GM10248 (cell line): ENCODE measurements at regions not wholly inside any gene's neighbourhood (a gene's known extent, or its start where the extent isn't known, plus 50 kb on each side); places are given as distances from the start of the nearest gene placed in this dataset.
A peak's percentile ranks its signal among the peaks of the same experiment; 100 is the strongest.

Experiments
- CTCF ChIA-PET: fragments of 300-600 bp; sonication (Branson Sonifier 250); formaldehyde crosslinking; extraction: SDS; loops from one replicate; lab custom pipeline; 2021; ENCODE audit warnings: antibody characterized with exemption; lab: Yijun Ruan, JAX
- POLR2A ChIA-PET: fragments of 350-650 bp; sonication (Branson Sonifier 250); formaldehyde crosslinking; extraction: SDS; loops from one replicate; lab custom pipeline; 2020; ENCODE audit warnings: antibody characterized with exemption; lab: Yijun Ruan, JAX
- DNase-seq: peaks from one replicate; pipeline ENCODE4 v3.0.0; 2012; ENCODE audit errors: extremely low spot score
- TF ChIP-seq, protein P1 (sequence below): IDR thresholded peaks from 2 replicates; pipeline ENCODE4 v1.5.1; 2012; ENCODE audit warnings: mild to moderate bottlenecking, low read depth; ENCODE audit errors: extremely low read depth, missing control alignments, control extremely low read depth

DNA sequence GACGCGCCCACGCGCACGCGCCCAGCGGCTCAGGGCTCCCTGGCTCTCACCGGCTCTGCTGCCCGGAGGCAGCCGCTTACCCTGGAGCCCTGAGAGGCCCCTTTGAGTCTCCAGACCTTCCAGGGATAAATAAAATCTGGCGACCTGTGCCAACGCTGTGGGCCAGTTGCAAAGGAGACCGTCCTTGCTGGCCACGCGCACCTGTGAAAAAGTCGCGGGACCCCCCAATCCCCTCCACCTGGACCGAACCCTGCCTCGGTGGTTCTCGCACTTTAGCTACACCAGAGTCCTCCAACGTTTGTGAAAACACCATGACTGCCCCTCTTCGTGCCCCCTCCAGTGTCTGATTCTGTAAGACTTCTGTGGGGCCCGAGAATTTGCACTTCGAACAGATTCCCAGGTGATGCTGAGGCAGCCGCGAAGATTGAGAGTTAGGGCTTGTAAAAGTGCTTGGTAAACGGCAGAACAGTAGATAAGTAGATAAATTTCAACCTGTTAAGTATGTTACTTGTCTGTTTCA lies 102.4 kb upstream of the SVIL start:
- TF ChIP-seq, protein P1, sequence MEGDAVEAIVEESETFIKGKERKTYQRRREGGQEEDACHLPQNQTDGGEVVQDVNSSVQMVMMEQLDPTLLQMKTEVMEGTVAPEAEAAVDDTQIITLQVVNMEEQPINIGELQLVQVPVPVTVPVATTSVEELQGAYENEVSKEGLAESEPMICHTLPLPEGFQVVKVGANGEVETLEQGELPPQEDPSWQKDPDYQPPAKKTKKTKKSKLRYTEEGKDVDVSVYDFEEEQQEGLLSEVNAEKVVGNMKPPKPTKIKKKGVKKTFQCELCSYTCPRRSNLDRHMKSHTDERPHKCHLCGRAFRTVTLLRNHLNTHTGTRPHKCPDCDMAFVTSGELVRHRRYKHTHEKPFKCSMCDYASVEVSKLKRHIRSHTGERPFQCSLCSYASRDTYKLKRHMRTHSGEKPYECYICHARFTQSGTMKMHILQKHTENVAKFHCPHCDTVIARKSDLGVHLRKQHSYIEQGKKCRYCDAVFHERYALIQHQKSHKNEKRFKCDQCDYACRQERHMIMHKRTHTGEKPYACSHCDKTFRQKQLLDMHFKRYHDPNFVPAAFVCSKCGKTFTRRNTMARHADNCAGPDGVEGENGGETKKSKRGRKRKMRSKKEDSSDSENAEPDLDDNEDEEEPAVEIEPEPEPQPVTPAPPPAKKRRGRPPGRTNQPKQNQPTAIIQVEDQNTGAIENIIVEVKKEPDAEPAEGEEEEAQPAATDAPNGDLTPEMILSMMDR = no peak
- POLR2A ChIA-PET = no interaction called here
- no peak for DNase-seq
- CTCF ChIA-PET = interaction anchor here (1.7 kb wide), 1 partner anchor 45 kb away, joined by 5 read pairs; no protein-coding TSS in a partner anchor

DNA sequence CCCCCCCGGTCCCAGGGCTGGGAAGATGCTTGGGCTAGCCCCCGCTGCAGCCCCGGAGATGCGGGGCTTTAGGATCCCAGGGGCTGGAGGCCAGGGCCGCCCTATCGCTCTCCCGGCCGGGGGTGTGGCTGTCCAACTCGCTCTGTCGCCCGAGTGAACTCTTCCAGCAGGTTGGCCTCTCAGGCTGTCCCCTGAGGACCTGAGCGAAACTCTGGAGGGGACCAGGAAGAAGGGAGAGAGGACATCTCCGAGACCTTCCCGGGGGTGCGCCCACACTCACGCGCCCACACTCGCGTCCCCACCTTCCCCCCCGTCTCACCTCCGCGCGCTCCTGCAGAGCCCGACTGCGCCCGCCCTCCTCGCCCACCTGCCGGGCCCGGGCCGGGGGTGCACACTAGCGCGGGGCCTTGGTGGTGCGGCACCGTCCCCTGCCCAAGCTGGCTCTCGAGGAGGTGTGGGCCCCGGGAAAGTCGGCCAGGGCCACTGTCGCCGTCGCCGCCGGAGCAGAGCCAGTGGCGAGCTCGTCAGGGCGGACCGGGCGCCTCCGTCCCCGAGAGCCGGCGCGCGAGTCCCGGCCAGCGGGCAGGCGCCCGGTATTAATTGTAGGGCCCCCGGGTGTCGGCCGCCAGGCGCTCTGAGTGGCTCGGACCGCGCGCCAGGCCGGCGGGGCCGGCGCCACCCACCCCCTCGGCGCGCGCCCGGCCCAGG lies 101.7 kb upstream of the SVIL start:
- CTCF ChIA-PET = interaction anchor here (0.6 to 2.0 kb wide), 6 partner anchors 10 to 44 kb away, joined by 3 to 7 read pairs (median 4); no protein-coding TSS in a partner anchor
- POLR2A ChIA-PET = no interaction called here
- TF ChIP-seq, protein P1 = no peak
- DNase-seq = peak; percentile 19

DNA sequence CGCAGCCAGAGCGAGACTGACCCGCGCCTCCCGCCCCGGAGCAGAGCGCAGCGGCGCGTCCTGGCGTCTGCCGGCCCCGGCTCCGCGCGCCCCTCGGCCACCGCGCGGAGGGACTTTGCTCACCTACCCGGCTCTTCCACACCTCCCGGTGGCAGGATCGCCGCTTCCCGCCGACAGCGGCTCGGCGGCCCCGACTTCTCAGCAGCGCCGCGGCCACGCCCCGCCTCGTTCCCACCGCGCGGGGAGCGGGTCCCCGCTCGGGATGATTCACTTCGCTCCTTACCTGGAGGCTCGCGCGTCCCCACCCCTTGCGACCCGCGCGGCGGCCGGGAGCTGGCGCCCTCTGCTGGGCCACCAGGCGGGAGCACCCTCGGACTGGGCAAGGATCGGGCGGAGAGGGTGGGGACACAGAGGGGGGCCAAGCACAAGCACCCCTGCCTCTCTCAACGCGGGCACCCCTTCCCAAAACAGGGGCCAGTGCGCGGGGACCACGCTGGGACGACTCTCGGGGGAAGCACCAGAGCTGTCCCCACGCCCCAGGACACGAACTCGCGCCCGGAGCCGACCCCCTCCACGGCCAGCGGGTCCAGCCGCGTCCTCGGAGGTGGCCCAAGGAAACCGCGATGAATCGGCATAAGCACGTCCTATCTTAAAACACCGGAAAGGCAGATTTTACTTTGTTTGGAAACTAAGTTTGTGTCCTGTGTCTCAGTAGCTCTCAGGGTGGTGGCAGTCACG lies 101.0 kb upstream of the SVIL start:
- ChIA-PET CTCF (interaction anchor here (0.6 to 2.0 kb wide), 7 partner anchors 10 to 44 kb away, joined by 3 to 7 read pairs (median 4); no protein-coding TSS in a partner anchor), POLR2A (no interaction called here)
- TF ChIP-seq, protein P1 = peak; percentile 86

DNA sequence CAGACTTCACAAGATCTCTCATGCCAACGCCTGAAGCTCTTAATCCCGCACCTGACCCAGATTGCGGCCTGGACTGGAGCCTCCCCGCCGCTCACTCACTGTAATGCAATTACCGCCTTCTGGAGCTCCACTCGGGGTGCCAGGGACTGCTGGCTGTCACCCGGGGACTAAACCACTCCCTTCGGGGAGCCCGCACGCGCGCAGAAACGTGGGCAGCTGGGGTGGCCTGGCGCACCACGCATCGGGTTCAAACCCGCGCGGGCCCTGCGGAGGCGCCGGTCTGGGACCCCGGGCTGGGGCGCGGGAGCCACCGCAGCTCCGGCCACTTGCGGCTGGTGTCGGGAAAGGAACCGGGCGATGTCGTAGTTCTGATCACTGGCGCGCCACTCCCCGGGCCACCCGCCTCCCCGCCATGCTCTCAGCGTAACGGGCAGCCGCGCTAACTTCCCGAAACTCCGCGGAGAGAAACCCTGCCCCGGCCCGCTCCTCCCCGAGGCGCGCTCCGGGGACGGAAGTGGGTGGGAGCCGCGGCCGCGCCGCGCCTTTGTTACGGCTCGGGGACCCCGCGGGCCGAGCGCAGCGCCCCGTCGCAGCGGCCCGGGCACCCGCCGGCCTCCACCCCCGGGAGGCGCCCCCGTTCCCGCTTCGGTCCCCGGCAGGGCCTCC lies 100.3 kb upstream of the SVIL start:
- CTCF ChIA-PET = interaction anchor here (0.8 to 2.0 kb wide), 6 partner anchors 11 to 33 kb away, joined by 3 to 7 read pairs (median 4); no protein-coding TSS in a partner anchor
- peak; percentile 52 for DNase-seq
- TF ChIP-seq, protein P1 = no peak
- POLR2A ChIA-PET = no interaction called here

More for the DNA sequence above, 101.0 kb upstream of the SVIL start:
- DNase-seq = peak; percentile 86

DNA sequence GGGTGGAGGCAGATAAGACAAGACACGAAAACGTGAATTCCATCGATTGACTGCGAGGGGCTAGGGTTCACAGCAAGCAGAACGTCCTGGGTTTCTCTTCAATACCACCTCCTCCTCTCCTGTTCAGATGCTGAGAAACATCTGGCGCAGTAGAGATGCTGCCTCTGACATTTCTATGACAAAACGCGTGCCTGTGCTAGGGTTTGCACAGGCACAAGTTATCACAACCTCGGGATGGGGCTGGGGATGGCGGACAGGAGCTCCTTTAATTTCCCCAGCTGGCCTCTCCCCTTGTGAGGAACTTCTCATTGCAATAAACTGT lies 99.8 kb upstream of the SVIL start:
- DNase-seq = no peak
- CTCF ChIA-PET = interaction anchor here (0.8 to 2.0 kb wide), 3 partner anchors 11 to 32 kb away, joined by 3 to 7 read pairs (median 3); no protein-coding TSS in a partner anchor
- POLR2A ChIA-PET = no interaction called here

DNA sequence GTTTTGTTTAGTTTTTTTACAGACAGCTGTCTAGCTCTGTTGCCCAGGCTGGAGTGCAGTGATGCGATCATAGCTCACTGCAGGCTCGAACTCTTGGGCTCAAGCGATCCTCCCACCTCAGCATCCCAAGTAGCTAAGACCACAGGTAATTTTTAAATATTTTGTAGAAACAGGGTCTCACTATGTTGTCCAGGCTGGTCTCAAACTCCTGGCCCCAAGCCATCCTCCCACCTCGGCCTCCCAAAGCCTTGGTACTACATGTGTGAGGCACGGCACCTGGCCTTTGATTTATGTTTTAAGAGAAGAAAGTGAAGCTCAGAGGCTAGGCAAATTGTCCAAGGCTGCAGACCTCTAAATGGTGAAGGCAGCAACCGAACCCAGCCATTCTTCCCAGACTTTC lies 98.6 kb upstream of the SVIL start:
- TF ChIP-seq, protein P1 = no peak
- no peak for DNase-seq
- CTCF ChIA-PET = interaction anchor here (1.4 kb wide), 1 partner anchor 11 kb away, joined by 5 read pairs; no protein-coding TSS in a partner anchor
- POLR2A ChIA-PET = no interaction called here

More for the DNA sequence above, 99.8 kb upstream of the SVIL start:
- TF ChIP-seq, protein P1 = no peak
